ENCODE measurements at regions not wholly inside any gene's neighbourhood (a gene's known extent, or its start where the extent isn't known, plus 50 kb on each side); places are given as distances from the start of the nearest gene placed in this dataset.

DNA sequence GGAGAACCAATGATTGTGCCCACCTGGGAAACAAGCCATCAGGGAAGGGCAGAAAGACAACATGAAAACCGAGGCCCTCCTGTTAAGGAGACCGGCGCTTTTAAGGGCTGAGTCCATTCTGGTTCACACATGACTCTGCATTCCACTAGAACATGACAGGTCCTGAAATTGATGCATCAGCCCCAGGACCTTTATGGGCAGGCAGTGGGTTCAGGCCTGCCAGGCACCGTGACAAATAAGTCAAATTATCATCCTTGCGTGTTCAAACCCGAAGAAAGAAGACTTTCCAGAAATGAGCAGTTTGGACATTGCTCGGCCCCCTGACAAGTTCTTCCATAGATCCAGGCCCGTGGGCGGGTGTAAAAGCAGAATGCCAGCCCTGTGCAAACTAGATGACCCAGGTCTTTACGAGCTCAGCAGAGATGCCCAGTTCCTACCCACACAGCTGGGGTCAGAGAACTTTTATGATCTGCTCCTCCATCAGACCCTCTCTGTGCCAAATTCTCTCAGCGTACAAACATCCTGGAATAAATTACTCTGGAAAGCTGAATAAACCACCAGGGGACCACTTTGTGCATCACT is 295.5 kb upstream of the WWC1 start:
- Histone ChIP-seq H3K9me3 (replicated peaks; ENCODE audit: control insufficient read depth, insufficient read depth, low read length) (no peaks in the 10 kb centered on the region), H3K9me1 (replicated peaks; ENCODE audit: control insufficient read depth, extremely low read depth, insufficient read depth, low read length) (no peaks in the 10 kb centered on the region), H3K27ac (ENCODE audit: insufficient read depth, low read depth, low read length) (no peak overlapping the region), H3K27me3 (ENCODE audit: control insufficient read depth in 2 of 2, insufficient read depth in 2 of 2, low read length in 2 of 2) (no peaks in the 10 kb centered on the region), H3K36me3 (ENCODE audit: control insufficient read depth in 2 of 2, extremely low read depth in 1 of 2, insufficient read depth in 2 of 2, low read length in 2 of 2) (no peaks in the 10 kb centered on the region), H4K20me1 (replicated peaks; ENCODE audit: control insufficient read depth, extremely low read depth, insufficient read depth, low read length) (no peaks in the 10 kb centered on the region), H3K79me2 (ENCODE audit: control insufficient read depth, insufficient read depth, low read length) (no peaks in the 10 kb centered on the region), H3K4me2 (ENCODE audit: insufficient read depth, low read length) (no peak overlapping the region), H3K4me1 (ENCODE audit: control insufficient read depth, extremely low read depth, insufficient read depth, low read length) (no peaks in the 10 kb centered on the region), H3K4me3 (replicated peaks in 1 of 3; ENCODE audit: insufficient read depth in 1 of 3, low read depth in 1 of 3, low read length in 3 of 3) (no peak overlapping the region), H2AFZ (ENCODE audit: low read depth, low read length) (no peak overlapping the region), H3K9ac (replicated peaks; ENCODE audit: extremely low read depth, insufficient read depth, low read length) (no peak overlapping the region)
- CTCF ChIA-PET, result no interaction called here
- intact Hi-C loops (cut with micrococcal nuclease) (no loop called here), dilution Hi-C loops (cut with MboI; ENCODE audit: extremely low pct_ligation_motif_present, low sequenced_read_pairs) (no loop called here)
- no TSS peak for BruUV-seq (replicated peaks)
- DNase-seq (ENCODE audit: low read depth, low spot score), result no peak
- TF ChIP-seq FOS (IDR thresholded peaks at IDR 0.05; ENCODE audit: borderline replicate concordance, insufficient read depth, low read length) (no peak), MYC (IDR thresholded peaks at IDR 0.05; ENCODE audit: low read depth, low read length) (no peak), EZH2 (IDR thresholded peaks at IDR 0.05; ENCODE audit: borderline replicate concordance, low read depth, low read length, severe bottlenecking) (no peak), POLR2A (IDR thresholded peaks at IDR 0.05; ENCODE audit: low read depth, low read length) (no peak), JUN (IDR thresholded peaks at IDR 0.05; ENCODE audit: borderline replicate concordance, insufficient read depth, insufficient read length, low read depth) (no peak), GATA2 (IDR thresholded peaks at IDR 0.05; ENCODE audit: insufficient read depth, insufficient read length, low read depth, low read length) (no peak)
- TF ChIP-seq, protein P1, sequence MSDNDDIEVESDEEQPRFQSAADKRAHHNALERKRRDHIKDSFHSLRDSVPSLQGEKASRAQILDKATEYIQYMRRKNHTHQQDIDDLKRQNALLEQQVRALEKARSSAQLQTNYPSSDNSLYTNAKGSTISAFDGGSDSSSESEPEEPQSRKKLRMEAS (IDR thresholded peaks at IDR 0.05; ENCODE audit: insufficient read depth, insufficient read length), result no peak
- TF ChIP-seq, protein P2, sequence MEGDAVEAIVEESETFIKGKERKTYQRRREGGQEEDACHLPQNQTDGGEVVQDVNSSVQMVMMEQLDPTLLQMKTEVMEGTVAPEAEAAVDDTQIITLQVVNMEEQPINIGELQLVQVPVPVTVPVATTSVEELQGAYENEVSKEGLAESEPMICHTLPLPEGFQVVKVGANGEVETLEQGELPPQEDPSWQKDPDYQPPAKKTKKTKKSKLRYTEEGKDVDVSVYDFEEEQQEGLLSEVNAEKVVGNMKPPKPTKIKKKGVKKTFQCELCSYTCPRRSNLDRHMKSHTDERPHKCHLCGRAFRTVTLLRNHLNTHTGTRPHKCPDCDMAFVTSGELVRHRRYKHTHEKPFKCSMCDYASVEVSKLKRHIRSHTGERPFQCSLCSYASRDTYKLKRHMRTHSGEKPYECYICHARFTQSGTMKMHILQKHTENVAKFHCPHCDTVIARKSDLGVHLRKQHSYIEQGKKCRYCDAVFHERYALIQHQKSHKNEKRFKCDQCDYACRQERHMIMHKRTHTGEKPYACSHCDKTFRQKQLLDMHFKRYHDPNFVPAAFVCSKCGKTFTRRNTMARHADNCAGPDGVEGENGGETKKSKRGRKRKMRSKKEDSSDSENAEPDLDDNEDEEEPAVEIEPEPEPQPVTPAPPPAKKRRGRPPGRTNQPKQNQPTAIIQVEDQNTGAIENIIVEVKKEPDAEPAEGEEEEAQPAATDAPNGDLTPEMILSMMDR (IDR thresholded peaks at IDR 0.05; ENCODE audit: extremely low read depth in 1 of 2, insufficient read depth in 1 of 2, low read depth in 1 of 2, low read length in 2 of 2), result no peak
- FAIRE-seq, result no peak
- POLR2A ChIA-PET, result no interaction called here

Data from endothelial cell of umbilical vein (primary cell).